Breast epithelium (tissue), 3 donors: ENCODE measurements at regions not wholly inside any gene's neighbourhood (a gene's known extent, or its start where the extent isn't known, plus 50 kb on each side); places are given as distances from the start of the nearest gene placed in this dataset.

Experiments used
- CTCF ChIP-seq, 3 donors: fragments of 450-650 bp; IDR thresholded peaks; one replicate each; pipeline ENCODE4 v1.5.1; 2016 to 2017; ENCODE audit warnings: antibody characterized with exemption in 3 of 3, mild to moderate bottlenecking in 3 of 3, moderate library complexity in 3 of 3
- POLR2A ChIP-seq: fragments of 450-650 bp; IDR thresholded peaks from one replicate; pipeline ENCODE4 v1.6.1; 2016; ENCODE audit warnings: antibody characterized with exemption, mild to moderate bottlenecking, moderate library complexity
- POLR2AphosphoS5 ChIP-seq, 3 donors: sonication (generic); formaldehyde crosslinking; IDR thresholded peaks; one replicate each; pipeline ENCODE4 v1.6.1; 2017; ENCODE audit warnings: antibody characterized with exemption in 3 of 3

DNA sequence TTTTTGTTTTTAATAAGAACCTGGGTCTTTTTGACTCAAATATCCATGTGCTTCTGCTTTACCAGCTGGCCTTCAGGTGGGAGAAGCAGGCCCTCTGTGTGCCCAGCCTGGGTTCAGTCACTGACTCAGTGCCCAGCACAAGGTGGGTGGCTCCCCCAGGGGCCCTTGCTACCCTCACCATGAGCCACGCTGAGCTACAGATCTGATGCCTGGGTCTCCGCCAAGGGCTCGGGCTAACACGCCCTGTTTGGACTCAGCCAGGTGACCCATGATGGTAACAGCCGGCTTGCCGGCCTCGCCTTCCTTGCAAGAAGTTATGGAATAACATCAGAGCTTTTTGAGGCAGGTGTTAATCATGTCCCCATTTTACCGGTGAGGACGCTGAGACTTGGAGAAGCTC is 109.5 kb upstream of the NLRP1 start:
- TF ChIP-seq POLR2A (no peak), CTCF (IDR thresholded peaks at IDR 0.05) (no peak), POLR2AphosphoS5 (IDR thresholded peaks at IDR 0.05) (no peak)
